Smooth muscle cell (in vitro differentiated cells): ENCODE measurements at regions not wholly inside any gene's neighbourhood (a gene's known extent, or its start where the extent isn't known, plus 50 kb on each side); places are given as distances from the start of the nearest gene placed in this dataset.

Experiments used
- DNase-seq: peaks from one replicate; lab custom pipeline; 2025; ENCODE audit not compliant: unreplicated experiment; lab: John Stamatoyannopoulos, UW
- H2AFZ ChIP-seq: fragments of 200-600 bp; sonication (generic); 2 replicates; pipeline ENCODE4 v1.6.0; 2016; ENCODE audit warnings: antibody characterized with exemption, low read depth, mild to moderate bottlenecking
- H3F3A ChIP-seq: fragments of 200-600 bp; sonication (generic); 2 replicates; pipeline ENCODE4 v1.6.0; 2017; ENCODE audit warnings: antibody characterized with exemption, low read depth
- H3K27ac ChIP-seq: fragments of 200-600 bp; sonication (generic); 2 replicates; pipeline ENCODE4 v1.5.1; 2016; ENCODE audit warnings: low read depth, mild to moderate bottlenecking
- H3K27me3 ChIP-seq: fragments of 200-600 bp; sonication (generic); 2 replicates; pipeline ENCODE4 v1.6.1; 2016; ENCODE audit warnings: low read depth, mild to moderate bottlenecking
- H3K36me3 ChIP-seq: fragments of 200-600 bp; sonication (generic); 2 replicates; pipeline ENCODE4 v1.5.1; 2016; ENCODE audit warnings: low read depth
- H3K4me1 ChIP-seq: fragments of 200-600 bp; sonication (generic); 2 replicates; pipeline ENCODE4 v1.5.1; 2016; ENCODE audit warnings: low read depth
- H3K4me2 ChIP-seq: fragments of 200-600 bp; sonication (generic); 2 replicates; pipeline ENCODE4 v1.6.0; 2016; ENCODE audit warnings: mild to moderate bottlenecking
- H3K4me3 ChIP-seq: fragments of 200-600 bp; sonication (generic); 2 replicates; pipeline ENCODE4 v1.5.1; 2016; ENCODE audit warnings: mild to moderate bottlenecking
- H3K79me2 ChIP-seq: fragments of 200-600 bp; sonication (generic); 2 replicates; pipeline ENCODE4 v1.6.0; 2016; ENCODE audit warnings: low read depth, mild to moderate bottlenecking
- H3K9ac ChIP-seq: fragments of 200-600 bp; sonication (generic); 2 replicates; pipeline ENCODE4 v1.6.0; 2016; ENCODE audit warnings: low read depth
- H3K9me3 ChIP-seq: fragments of 200-600 bp; sonication (generic); replicated peaks from 2 replicates; pipeline ENCODE4 v1.5.1; 2016; ENCODE audit warnings: low read depth
- H4K20me1 ChIP-seq: fragments of 200-600 bp; sonication (generic); 2 replicates; pipeline ENCODE4 v1.6.0; 2016; ENCODE audit warnings: low read depth
- CTCF ChIP-seq: fragments of 200-600 bp; sonication (generic); IDR thresholded peaks from 2 replicates; pipeline ENCODE4 v1.5.1; 2017; ENCODE audit warnings: borderline replicate concordance, mild to moderate bottlenecking, antibody characterized with exemption; ENCODE audit not compliant: insufficient read depth, poor library complexity, severe bottlenecking
- whole genome bisulfite sequencing: methylation state at CpG from one replicate; pipeline ENCODE4 v1.1.7; 2016; ENCODE audit warnings: low lambda C conversion rate; 5-methylcytosine and 5-hydroxymethylcytosine counted together

- Histone ChIP-seq H3K4me1 (no peaks in the 10 kb centered on the region), H3K9ac (no peak overlapping the region), H4K20me1 (no peaks in the 10 kb centered on the region), H3K36me3 (no peaks in the 10 kb centered on the region), H3K9me3 (no peaks in the 10 kb centered on the region), H3K27ac (no peak overlapping the region), H3K4me2 (no peak overlapping the region), H3K27me3 (no peaks in the 10 kb centered on the region), H2AFZ (no peak overlapping the region), H3K4me3 (no peak overlapping the region), H3K79me2 (no peaks in the 10 kb centered on the region), H3F3A (no peaks in the 10 kb centered on the region)
- no peak for DNase-seq
- WGBS: 91% methylated on average over 7 of the region's 7 CpGs
- no peak for TF ChIP-seq CTCF
Observed at GRCh38 chr13:100961186-100961585, 286.6 kb upstream of the TMTC4 start.

DNA sequence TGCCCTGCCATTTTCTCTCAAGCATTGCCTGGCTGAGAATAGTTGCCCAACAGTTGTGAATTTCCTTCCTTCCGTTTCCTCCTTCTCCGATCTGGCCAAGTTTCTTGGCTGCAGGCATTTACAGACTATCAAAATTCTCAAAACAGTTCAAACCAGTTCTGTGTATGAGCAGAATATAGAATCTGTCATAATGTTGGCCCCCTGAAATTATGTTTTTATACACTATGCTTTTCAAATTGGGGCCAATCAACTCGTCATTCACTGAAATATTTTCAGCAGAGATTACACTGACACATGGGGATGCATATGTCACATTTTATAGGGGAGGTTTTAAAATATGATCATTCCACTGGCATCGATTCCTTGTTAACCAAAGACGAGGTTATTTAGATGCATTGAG, 284.2 kb upstream of the TMTC4 start:
- Histone ChIP-seq H3K9me3 (no peaks in the 10 kb centered on the region), H4K20me1 (no peaks in the 10 kb centered on the region), H2AFZ (no peak overlapping the region), H3F3A (no peaks in the 10 kb centered on the region), H3K36me3 (no peaks in the 10 kb centered on the region), H3K9ac (no peak overlapping the region), H3K27ac (no peak overlapping the region), H3K27me3 (no peaks in the 10 kb centered on the region), H3K4me2 (no peak overlapping the region), H3K79me2 (no peaks in the 10 kb centered on the region), H3K4me3 (no peak overlapping the region), H3K4me1 (no peaks in the 10 kb centered on the region)
- DNase-seq: no peak
- WGBS: 96% methylated on average over 5 of the region's 5 CpGs
- TF ChIP-seq CTCF: no peak

- TF ChIP-seq CTCF: no peak
- H4K20me1 ChIP-seq: no peaks in the 10 kb centered on the region
- no peak overlapping the region for H3K4me3 ChIP-seq
- no peak overlapping the region for H2AFZ ChIP-seq
- no peak overlapping the region for H3K9ac ChIP-seq
- H3K27me3 ChIP-seq: no peaks in the 10 kb centered on the region
- no peaks in the 10 kb centered on the region for H3K9me3 ChIP-seq
- H3K4me2 ChIP-seq: no peak overlapping the region
- H3K27ac ChIP-seq: no peak overlapping the region
- H3K79me2 ChIP-seq: no peaks in the 10 kb centered on the region
- WGBS: 74% methylated on average over 4 of the region's 4 CpGs
- no peaks in the 10 kb centered on the region for H3K4me1 ChIP-seq
- DNase-seq: no peak
- H3K36me3 ChIP-seq: no peaks in the 10 kb centered on the region
- H3F3A ChIP-seq: no peaks in the 10 kb centered on the region
Observed at GRCh38 chr13:100957741-100958140, 283.1 kb upstream of the TMTC4 start.

- H3K4me1 ChIP-seq: no peaks in the 10 kb centered on the region
- no peak overlapping the region for H2AFZ ChIP-seq
- 86% methylated on average over 9 of the region's 9 CpGs for WGBS
- no peak overlapping the region for H3K9ac ChIP-seq
- TF ChIP-seq CTCF: no peak
- no peak for DNase-seq
- H3K9me3 ChIP-seq: no peaks in the 10 kb centered on the region
- no peak overlapping the region for H3K27ac ChIP-seq
- no peak overlapping the region for H3K4me3 ChIP-seq
- H3K36me3 ChIP-seq: no peaks in the 10 kb centered on the region
- H3K4me2 ChIP-seq: no peak overlapping the region
- no peaks in the 10 kb centered on the region for H4K20me1 ChIP-seq
- H3K79me2 ChIP-seq: no peaks in the 10 kb centered on the region
- H3K27me3 ChIP-seq: no peaks in the 10 kb centered on the region
- H3F3A ChIP-seq: no peaks in the 10 kb centered on the region
Observed at GRCh38 chr13:100954430-100955305, 280.1 kb upstream of the TMTC4 start.
